ENCODE measurements at regions not wholly inside any gene's neighbourhood (a gene's known extent, or its start where the extent isn't known, plus 50 kb on each side); places are given as distances from the start of the nearest gene placed in this dataset.

- no peak for DNase-seq (ENCODE audit: low read depth)
- H3K4me3 ChIP-seq (ENCODE audit: low read depth, low read length): no peak overlapping the region
- TF ChIP-seq, protein P1, sequence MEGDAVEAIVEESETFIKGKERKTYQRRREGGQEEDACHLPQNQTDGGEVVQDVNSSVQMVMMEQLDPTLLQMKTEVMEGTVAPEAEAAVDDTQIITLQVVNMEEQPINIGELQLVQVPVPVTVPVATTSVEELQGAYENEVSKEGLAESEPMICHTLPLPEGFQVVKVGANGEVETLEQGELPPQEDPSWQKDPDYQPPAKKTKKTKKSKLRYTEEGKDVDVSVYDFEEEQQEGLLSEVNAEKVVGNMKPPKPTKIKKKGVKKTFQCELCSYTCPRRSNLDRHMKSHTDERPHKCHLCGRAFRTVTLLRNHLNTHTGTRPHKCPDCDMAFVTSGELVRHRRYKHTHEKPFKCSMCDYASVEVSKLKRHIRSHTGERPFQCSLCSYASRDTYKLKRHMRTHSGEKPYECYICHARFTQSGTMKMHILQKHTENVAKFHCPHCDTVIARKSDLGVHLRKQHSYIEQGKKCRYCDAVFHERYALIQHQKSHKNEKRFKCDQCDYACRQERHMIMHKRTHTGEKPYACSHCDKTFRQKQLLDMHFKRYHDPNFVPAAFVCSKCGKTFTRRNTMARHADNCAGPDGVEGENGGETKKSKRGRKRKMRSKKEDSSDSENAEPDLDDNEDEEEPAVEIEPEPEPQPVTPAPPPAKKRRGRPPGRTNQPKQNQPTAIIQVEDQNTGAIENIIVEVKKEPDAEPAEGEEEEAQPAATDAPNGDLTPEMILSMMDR (IDR thresholded peaks at IDR 0.05; ENCODE audit: insufficient read depth, low read depth, low read length, missing control alignments): no peak
Measured at GRCh38 chr22:22111983-22112382, 129.4 kb upstream of the TOP3B start.

- peak; percentile 84 for DNase-seq (ENCODE audit: low read depth)
- TF ChIP-seq, protein P1 (IDR thresholded peaks at IDR 0.05; ENCODE audit: insufficient read depth, low read depth, low read length, missing control alignments): no peak
- no peak overlapping the region for H3K4me3 ChIP-seq (ENCODE audit: low read depth, low read length)
Measured at GRCh38 chr22:22111267-22111751, 128.7 kb upstream of the TOP3B start.

DNA sequence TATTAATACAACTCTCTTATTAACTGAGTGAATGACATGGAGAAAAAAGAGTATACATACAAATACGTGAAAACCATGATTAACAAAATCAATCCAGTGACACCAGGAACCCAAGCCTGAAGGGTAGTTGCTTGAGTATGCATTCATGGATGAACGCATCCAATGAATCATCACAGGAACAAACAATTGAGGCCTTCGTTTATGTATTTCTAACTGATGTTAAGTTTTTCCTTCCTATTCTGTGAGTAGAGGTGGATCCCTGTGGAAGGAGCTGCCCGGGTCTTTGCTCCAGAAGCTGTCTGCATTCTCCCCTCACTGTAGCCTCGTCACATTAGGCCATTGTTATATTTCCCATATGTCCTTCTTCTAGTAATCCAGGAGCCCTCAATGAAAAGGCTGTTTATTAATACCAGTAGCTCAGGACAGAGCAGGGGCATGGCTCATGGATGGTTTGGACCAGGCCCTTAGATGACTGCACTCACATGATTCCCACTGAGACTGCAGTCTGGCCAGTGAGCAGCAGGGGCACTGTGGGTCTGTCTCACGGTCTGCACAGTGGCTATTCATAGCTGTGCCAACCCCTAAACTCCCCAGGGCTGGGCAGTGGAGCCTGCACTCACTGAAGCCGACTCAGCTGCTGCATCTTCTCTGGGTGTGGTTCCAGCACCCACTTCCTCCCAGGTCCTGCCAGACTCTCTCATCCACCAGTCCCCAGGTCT is 128.1 kb upstream of the TOP3B start:
- peak; percentile 91 for DNase-seq (ENCODE audit: low read depth)
- no peak overlapping the region for H3K4me3 ChIP-seq (ENCODE audit: low read depth, low read length)
- TF ChIP-seq, protein P1 (IDR thresholded peaks at IDR 0.05; ENCODE audit: insufficient read depth, low read depth, low read length, missing control alignments): peak; percentile 85

GRCh38 chr22:22109693-22110466 is 127.3 kb upstream of the TOP3B start:
- DNase-seq (ENCODE audit: low read depth): no peak
- H3K4me3 ChIP-seq (ENCODE audit: low read depth, low read length): no peak overlapping the region
- TF ChIP-seq, protein P1 (IDR thresholded peaks at IDR 0.05; ENCODE audit: insufficient read depth, low read depth, low read length, missing control alignments): peak; percentile 20

DNA sequence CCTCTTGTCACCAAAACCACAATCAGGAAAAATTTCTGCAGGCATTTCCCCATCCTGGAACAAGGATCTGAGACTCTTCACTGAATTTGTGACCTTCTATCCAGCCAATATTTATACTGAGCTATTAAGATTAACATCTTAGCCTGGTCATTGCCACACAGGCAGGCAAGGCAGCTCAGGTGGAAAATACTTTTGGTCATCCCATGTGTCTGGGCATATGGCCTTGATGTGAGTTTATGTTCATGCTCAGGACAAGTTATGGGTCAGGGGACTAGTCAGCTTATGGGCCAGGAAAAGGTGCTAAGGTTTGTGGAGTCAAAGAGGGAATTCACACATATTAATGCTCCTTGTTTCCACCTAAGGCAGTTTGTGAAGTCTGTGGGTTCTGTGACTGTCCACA is 124.3 kb upstream of the TOP3B start:
- H3K4me3 ChIP-seq (ENCODE audit: low read depth, low read length): no peak overlapping the region
- TF ChIP-seq, protein P1 (IDR thresholded peaks at IDR 0.05; ENCODE audit: insufficient read depth, low read depth, low read length, missing control alignments): no peak
- no peak for DNase-seq (ENCODE audit: low read depth)

DNA sequence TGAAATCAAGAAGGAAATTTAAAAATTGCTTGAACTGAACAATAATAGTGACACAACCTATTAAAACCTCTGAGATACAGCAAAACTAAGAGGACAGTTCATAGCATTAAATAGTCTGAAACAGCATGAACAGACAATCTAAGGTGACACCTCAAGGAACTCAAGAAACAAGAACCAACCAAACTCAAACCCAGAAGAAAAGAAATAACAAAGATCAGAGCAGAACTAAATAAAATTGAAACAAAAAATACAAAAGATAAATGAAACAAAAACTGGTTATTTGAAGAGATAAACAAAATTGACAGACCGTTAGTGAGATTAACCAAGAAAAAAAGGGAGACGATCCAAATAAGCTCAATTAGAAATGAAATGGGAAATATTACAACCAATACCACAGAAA is 122.8 kb upstream of the TOP3B start:
- no peak overlapping the region for H3K4me3 ChIP-seq (ENCODE audit: low read depth, low read length)
- DNase-seq (ENCODE audit: low read depth): no peak
- TF ChIP-seq, protein P1 (IDR thresholded peaks at IDR 0.05; ENCODE audit: insufficient read depth, low read depth, low read length, missing control alignments): no peak

All from GM12865 (cell line).